ENCODE measurements at regions not wholly inside any gene's neighbourhood (a gene's known extent, or its start where the extent isn't known, plus 50 kb on each side); places are given as distances from the start of the nearest gene placed in this dataset.

GRCh38 chr5:173451031-173451430, 122.8 kb upstream of the STC2 start:
- Histone ChIP-seq H3K36me3 (ENCODE audit: insufficient read depth, low read length) (no peaks in the 10 kb centered on the region), H3K4me2 (ENCODE audit: low read length) (no peak overlapping the region), H3K9ac (ENCODE audit: low read length) (no peak overlapping the region), H3K4me1 (ENCODE audit: insufficient read depth, low read length, severe bottlenecking) (no peaks in the 10 kb centered on the region), H3K4me3 (ENCODE audit: low read depth, low read length, poor library complexity, severe bottlenecking) (no peak overlapping the region), H4K20me1 (ENCODE audit: insufficient read depth, low read length) (no peaks in the 10 kb centered on the region), H2AFZ (ENCODE audit: low read length) (no peak overlapping the region), H3K27me3 (ENCODE audit: insufficient read depth, low read length) (no peaks in the 10 kb centered on the region), H3K9me2 (ENCODE audit: low read depth, low read length) (no peaks in the 10 kb centered on the region), H3K79me2 (ENCODE audit: insufficient read depth, low read length) (no peaks in the 10 kb centered on the region), H3K27ac (ENCODE audit: low read depth, low read length, poor library complexity, severe bottlenecking) (no peak overlapping the region), H3K9me3 (ENCODE audit: low read length) (no peaks in the 10 kb centered on the region), H3F3A (ENCODE audit: insufficient read depth, low read length) (no peaks in the 10 kb centered on the region)
- TF ChIP-seq, protein P1, sequence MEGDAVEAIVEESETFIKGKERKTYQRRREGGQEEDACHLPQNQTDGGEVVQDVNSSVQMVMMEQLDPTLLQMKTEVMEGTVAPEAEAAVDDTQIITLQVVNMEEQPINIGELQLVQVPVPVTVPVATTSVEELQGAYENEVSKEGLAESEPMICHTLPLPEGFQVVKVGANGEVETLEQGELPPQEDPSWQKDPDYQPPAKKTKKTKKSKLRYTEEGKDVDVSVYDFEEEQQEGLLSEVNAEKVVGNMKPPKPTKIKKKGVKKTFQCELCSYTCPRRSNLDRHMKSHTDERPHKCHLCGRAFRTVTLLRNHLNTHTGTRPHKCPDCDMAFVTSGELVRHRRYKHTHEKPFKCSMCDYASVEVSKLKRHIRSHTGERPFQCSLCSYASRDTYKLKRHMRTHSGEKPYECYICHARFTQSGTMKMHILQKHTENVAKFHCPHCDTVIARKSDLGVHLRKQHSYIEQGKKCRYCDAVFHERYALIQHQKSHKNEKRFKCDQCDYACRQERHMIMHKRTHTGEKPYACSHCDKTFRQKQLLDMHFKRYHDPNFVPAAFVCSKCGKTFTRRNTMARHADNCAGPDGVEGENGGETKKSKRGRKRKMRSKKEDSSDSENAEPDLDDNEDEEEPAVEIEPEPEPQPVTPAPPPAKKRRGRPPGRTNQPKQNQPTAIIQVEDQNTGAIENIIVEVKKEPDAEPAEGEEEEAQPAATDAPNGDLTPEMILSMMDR (IDR thresholded peaks at IDR 0.05; ENCODE audit: low read length): peak; percentile 61
- TF ChIP-seq EZH2 (IDR thresholded peaks at IDR 0.05; ENCODE audit: borderline replicate concordance, low read length): no peak

- no peak for TF ChIP-seq EZH2 (IDR thresholded peaks at IDR 0.05; ENCODE audit: borderline replicate concordance, low read length)
- TF ChIP-seq, protein P1 (IDR thresholded peaks at IDR 0.05; ENCODE audit: low read length): no peak
- Histone ChIP-seq H3K4me3 (ENCODE audit: low read depth, low read length, poor library complexity, severe bottlenecking) (no peak overlapping the region), H3K79me2 (ENCODE audit: insufficient read depth, low read length) (no peaks in the 10 kb centered on the region), H3K4me2 (ENCODE audit: low read length) (no peak overlapping the region), H3K27ac (ENCODE audit: low read depth, low read length, poor library complexity, severe bottlenecking) (no peak overlapping the region), H3F3A (ENCODE audit: insufficient read depth, low read length) (no peaks in the 10 kb centered on the region), H3K36me3 (ENCODE audit: insufficient read depth, low read length) (no peaks in the 10 kb centered on the region), H3K9me3 (ENCODE audit: low read length) (no peaks in the 10 kb centered on the region), H3K4me1 (ENCODE audit: insufficient read depth, low read length, severe bottlenecking) (no peaks in the 10 kb centered on the region), H3K9ac (ENCODE audit: low read length) (no peak overlapping the region), H2AFZ (ENCODE audit: low read length) (no peak overlapping the region), H4K20me1 (ENCODE audit: insufficient read depth, low read length) (no peaks in the 10 kb centered on the region), H3K27me3 (ENCODE audit: insufficient read depth, low read length) (no peaks in the 10 kb centered on the region), H3K9me2 (ENCODE audit: low read depth, low read length) (no peaks in the 10 kb centered on the region)
Measured at GRCh38 chr5:173450188-173450587, 122.0 kb upstream of the STC2 start.

DNA sequence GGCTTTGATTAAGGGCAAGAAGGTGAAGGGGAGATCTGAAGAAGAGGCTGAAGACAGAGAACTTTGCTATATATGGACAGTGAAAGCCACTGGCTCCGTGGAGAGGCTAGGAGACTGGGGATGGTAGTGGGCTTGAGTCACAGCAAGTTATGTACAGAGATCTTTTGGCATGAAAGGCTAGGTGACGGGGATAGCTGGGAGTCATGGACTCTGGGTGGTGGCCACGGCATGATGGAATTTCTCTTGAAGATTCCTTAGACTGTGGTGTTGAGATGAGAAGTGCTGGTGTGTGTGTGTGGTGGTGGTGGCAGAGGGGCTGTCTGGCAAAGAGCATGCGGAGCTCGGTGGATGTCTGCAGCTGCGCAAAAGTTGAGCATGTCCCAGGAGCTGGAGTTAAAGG, 120.6 kb upstream of the STC2 start:
- Histone ChIP-seq H3K79me2 (ENCODE audit: insufficient read depth, low read length) (no peaks in the 10 kb centered on the region), H3K4me2 (ENCODE audit: low read length) (no peak overlapping the region), H3F3A (ENCODE audit: insufficient read depth, low read length) (no peaks in the 10 kb centered on the region), H3K4me1 (ENCODE audit: insufficient read depth, low read length, severe bottlenecking) (no peaks in the 10 kb centered on the region), H3K27ac (ENCODE audit: low read depth, low read length, poor library complexity, severe bottlenecking) (no peak overlapping the region), H3K27me3 (ENCODE audit: insufficient read depth, low read length) (no peaks in the 10 kb centered on the region), H4K20me1 (ENCODE audit: insufficient read depth, low read length) (no peaks in the 10 kb centered on the region), H3K36me3 (ENCODE audit: insufficient read depth, low read length) (no peaks in the 10 kb centered on the region), H3K9me3 (ENCODE audit: low read length) (no peaks in the 10 kb centered on the region), H2AFZ (ENCODE audit: low read length) (no peak overlapping the region), H3K4me3 (ENCODE audit: low read depth, low read length, poor library complexity, severe bottlenecking) (no peak overlapping the region), H3K9me2 (ENCODE audit: low read depth, low read length) (no peaks in the 10 kb centered on the region), H3K9ac (ENCODE audit: low read length) (no peak overlapping the region)
- TF ChIP-seq, protein P1 (IDR thresholded peaks at IDR 0.05; ENCODE audit: low read length): no peak
- TF ChIP-seq EZH2 (IDR thresholded peaks at IDR 0.05; ENCODE audit: borderline replicate concordance, low read length): no peak

Measured in OCI-LY1 (cell line).